ENCODE measurements at regions not wholly inside any gene's neighbourhood (a gene's known extent, or its start where the extent isn't known, plus 50 kb on each side); places are given as distances from the start of the nearest gene placed in this dataset.

GRCh38 chr15:53297828-53298227 lies 461.6 kb downstream of the WDR72 start:
- no peak for TF ChIP-seq CTCF (IDR thresholded peaks at IDR 0.05)
- TF ChIP-seq POLR2A (IDR thresholded peaks at IDR 0.05) = no peak
